ENCODE measurements at regions not wholly inside any gene's neighbourhood (a gene's known extent, or its start where the extent isn't known, plus 50 kb on each side); places are given as distances from the start of the nearest gene placed in this dataset.

- H3K9ac ChIP-seq: no peak overlapping the region
- no peak overlapping the region for H3K4me3 ChIP-seq (ENCODE audit: low read depth in 2 of 2, low read length in 1 of 2)
- H3K27me3 ChIP-seq (ENCODE audit: insufficient read depth): no peaks in the 10 kb centered on the region
- no peak overlapping the region for H2AFZ ChIP-seq (ENCODE audit: low read depth)
- WGBS (ENCODE audit: low lambda C conversion rate): 6% methylated on average over 1 of the region's 1 CpG
- ChIA-PET CTCF (no interaction called here), POLR2A (no interaction called here)
- H3K36me3 ChIP-seq (replicated peaks in 1 of 2; ENCODE audit: control insufficient read depth in 1 of 2, insufficient read depth in 2 of 2, low read length in 1 of 2): no peaks in the 10 kb centered on the region
- H4K20me1 ChIP-seq (ENCODE audit: insufficient read depth): no peaks in the 10 kb centered on the region
- H3K79me2 ChIP-seq (ENCODE audit: insufficient read depth): no peaks in the 10 kb centered on the region
- no peak for TF ChIP-seq REST (IDR thresholded peaks at IDR 0.05; ENCODE audit: low read depth, low read length)
- TF ChIP-seq SMC3 (IDR thresholded peaks at IDR 0.05; ENCODE audit: low read depth, low read length): no peak
- TF ChIP-seq TEAD4 (IDR thresholded peaks at IDR 0.05; ENCODE audit: borderline replicate concordance, insufficient read depth): no peak
- TF ChIP-seq FOXJ3 (CRISPR knock-in tag; IDR thresholded peaks at IDR 0.05): no peak
- TF ChIP-seq FOXM1 (IDR thresholded peaks at IDR 0.05; ENCODE audit: low read depth): no peak
- H3K4me1 ChIP-seq (ENCODE audit: control insufficient read depth in 1 of 2, insufficient read depth in 2 of 2, low read depth in 1 of 2, low read length in 1 of 2): no peaks in the 10 kb centered on the region
- no peak overlapping the region for H3K27ac ChIP-seq (ENCODE audit: low read depth in 2 of 2, low read length in 1 of 2)
- no peaks in the 10 kb centered on the region for H3K9me2 ChIP-seq
- no peak overlapping the region for H3K4me2 ChIP-seq
- no peak for DNase-seq
- no peaks in the 10 kb centered on the region for H3F3A ChIP-seq (replicated peaks; ENCODE audit: insufficient read depth)
- no peaks in the 10 kb centered on the region; the same call in 1 of the 2 replicates for H3K9me3 ChIP-seq
Measured at GRCh38 chr12:103020839-103021238, 63.4 kb downstream of the ASCL1 start.

- H3K9me3 ChIP-seq: no peaks in the 10 kb centered on the region
- ChIA-PET CTCF (no interaction called here), POLR2A (no interaction called here)
- TF ChIP-seq PBX3 (IDR thresholded peaks at IDR 0.05): no peak
- no peak for TF ChIP-seq MXI1 (IDR thresholded peaks at IDR 0.05; ENCODE audit: low read depth, low read length)
- no peak for TF ChIP-seq NFIC (IDR thresholded peaks at IDR 0.05; ENCODE audit: borderline replicate concordance)
- TF ChIP-seq IRF3 (IDR thresholded peaks at IDR 0.05; ENCODE audit: low read depth, low read length): no peak
- TF ChIP-seq GATA2 (CRISPR knock-in tag; IDR thresholded peaks at IDR 0.05): no peak
- TF ChIP-seq ZBTB33 (IDR thresholded peaks at IDR 0.05; ENCODE audit: borderline replicate concordance, low read depth): no peak
- no peak for TF ChIP-seq USF2 (IDR thresholded peaks at IDR 0.05; ENCODE audit: borderline replicate concordance, low read depth, low read length)
- TF ChIP-seq CTCF (IDR thresholded peaks at IDR 0.05): no peak
- TF ChIP-seq YY1 (IDR thresholded peaks at IDR 0.05; ENCODE audit: low read depth): no peak
- no peak for TF ChIP-seq TAF1 (IDR thresholded peaks at IDR 0.05; ENCODE audit: borderline replicate concordance, low read depth, low read length)
- TF ChIP-seq RXRA (IDR thresholded peaks at IDR 0.05; ENCODE audit: borderline replicate concordance, low read depth): no peak
- no peak overlapping the region for H3K4me2 ChIP-seq
- H3K79me2 ChIP-seq (ENCODE audit: insufficient read depth): no peaks in the 10 kb centered on the region
- no peak overlapping the region for H3K4me3 ChIP-seq (ENCODE audit: low read depth in 2 of 2, low read length in 1 of 2)
- 14% methylated on average over 3 of the region's 3 CpGs for WGBS (ENCODE audit: low lambda C conversion rate)
- H3F3A ChIP-seq (replicated peaks; ENCODE audit: insufficient read depth): no peaks in the 10 kb centered on the region
- no peak overlapping the region for H3K9ac ChIP-seq
- no peaks in the 10 kb centered on the region for H3K9me2 ChIP-seq
- H3K27ac ChIP-seq (ENCODE audit: low read depth in 2 of 2, low read length in 1 of 2): no peak overlapping the region
- DNase-seq: no peak
- H2AFZ ChIP-seq (ENCODE audit: low read depth): no peak overlapping the region
- H4K20me1 ChIP-seq (ENCODE audit: insufficient read depth): no peaks in the 10 kb centered on the region
- no peaks in the 10 kb centered on the region for H3K27me3 ChIP-seq (ENCODE audit: insufficient read depth)
- no peaks in the 10 kb centered on the region for H3K36me3 ChIP-seq (replicated peaks in 1 of 2; ENCODE audit: control insufficient read depth in 1 of 2, insufficient read depth in 2 of 2, low read length in 1 of 2)
- H3K4me1 ChIP-seq (ENCODE audit: control insufficient read depth in 1 of 2, insufficient read depth in 2 of 2, low read depth in 1 of 2, low read length in 1 of 2): peaks cover 0 to 2% of the 10 kb centered on the region in 2 experiments; a peak in 1 of 4 replicates
Measured at GRCh38 chr12:103021538-103022218, 64.2 kb downstream of the ASCL1 start.
